K562 (cell line): ENCODE measurements at regions not wholly inside any gene's neighbourhood (a gene's known extent, or its start where the extent isn't known, plus 50 kb on each side); places are given as distances from the start of the nearest gene placed in this dataset.

Experiments
- ADNP ChIP-seq: fragments of 200-800 bp; sonication (Bioruptor generic); IDR thresholded peaks from 2 replicates; pipeline ENCODE4 v1.6.1; 2016; ENCODE audit warnings: missing genetic modification characterization, missing compliant biosample characterization
- DEAF1 ChIP-seq: fragments of 450-650 bp; formaldehyde crosslinking; IDR thresholded peaks from 2 replicates; pipeline ENCODE4 v1.4.0; 2020; ENCODE audit warnings: mild to moderate bottlenecking, moderate library complexity
- GMEB1 ChIP-seq: fragments of 250-450 bp; sonication (Bioruptor Pico); IDR thresholded peaks from 2 replicates; pipeline ENCODE4 v1.4.0; 2020; ENCODE audit warnings: mild to moderate bottlenecking
- HDGF ChIP-seq: fragments of 450-650 bp; IDR thresholded peaks from 2 replicates; pipeline ENCODE4 v1.6.1; 2016
- MGA ChIP-seq: fragments of 450-650 bp; IDR thresholded peaks from 2 replicates; pipeline ENCODE4 v1.6.1; 2016; ENCODE audit warnings: mild to moderate bottlenecking, moderate library complexity
- PRPF4 ChIP-seq: fragments of 200-400 bp; formaldehyde crosslinking; IDR thresholded peaks from one replicate; pipeline ENCODE4 v1.6.1; 2017; ENCODE audit warnings: low read length, low read depth, mild to moderate bottlenecking; ENCODE audit not compliant: insufficient read depth, poor library complexity, severe bottlenecking
- RBM17 ChIP-seq: fragments of 200-400 bp; formaldehyde crosslinking; IDR thresholded peaks from 2 replicates; pipeline ENCODE4 v1.6.1; 2017; ENCODE audit warnings: low read depth, mild to moderate bottlenecking, low read length, borderline replicate concordance
- STAT5A ChIP-seq: IDR thresholded peaks from 2 replicates; pipeline ENCODE4 v1.6.1; 2012; ENCODE audit warnings: low read length, inconsistent platforms, borderline replicate concordance
- TEAD1 ChIP-seq, 2 experiments: fragments of 450-650 bp in 1 of 2; sonication (generic) in 1 of 2; formaldehyde crosslinking; IDR thresholded peaks; 2 replicates each; pipeline versions ENCODE4 v1.4.0 to v1.8.0; 2020 to 2022; ENCODE audit warnings: mild to moderate bottlenecking in 2 of 2, missing genetic modification reagents in 1 of 2
- U2AF2 ChIP-seq: fragments of 200-400 bp; formaldehyde crosslinking; optimal IDR thresholded peaks from 2 replicates; pipeline ENCODE3; 2017; ENCODE audit warnings: low read depth, mild to moderate bottlenecking, low read length
- ZFP1 ChIP-seq: fragments of 450-650 bp; formaldehyde crosslinking; IDR thresholded peaks from 2 replicates; pipeline ENCODE4 v1.4.0; 2020; ENCODE audit warnings: mild to moderate bottlenecking, mixed read lengths
- TF ChIP-seq, protein P1 (sequence below): fragments of 250-450 bp; sonication (Bioruptor Pico); IDR thresholded peaks from 2 replicates; pipeline ENCODE4 v1.8.0; 2021; ENCODE audit warnings: moderate library complexity, mild to moderate bottlenecking, inconsistent platforms

DNA sequence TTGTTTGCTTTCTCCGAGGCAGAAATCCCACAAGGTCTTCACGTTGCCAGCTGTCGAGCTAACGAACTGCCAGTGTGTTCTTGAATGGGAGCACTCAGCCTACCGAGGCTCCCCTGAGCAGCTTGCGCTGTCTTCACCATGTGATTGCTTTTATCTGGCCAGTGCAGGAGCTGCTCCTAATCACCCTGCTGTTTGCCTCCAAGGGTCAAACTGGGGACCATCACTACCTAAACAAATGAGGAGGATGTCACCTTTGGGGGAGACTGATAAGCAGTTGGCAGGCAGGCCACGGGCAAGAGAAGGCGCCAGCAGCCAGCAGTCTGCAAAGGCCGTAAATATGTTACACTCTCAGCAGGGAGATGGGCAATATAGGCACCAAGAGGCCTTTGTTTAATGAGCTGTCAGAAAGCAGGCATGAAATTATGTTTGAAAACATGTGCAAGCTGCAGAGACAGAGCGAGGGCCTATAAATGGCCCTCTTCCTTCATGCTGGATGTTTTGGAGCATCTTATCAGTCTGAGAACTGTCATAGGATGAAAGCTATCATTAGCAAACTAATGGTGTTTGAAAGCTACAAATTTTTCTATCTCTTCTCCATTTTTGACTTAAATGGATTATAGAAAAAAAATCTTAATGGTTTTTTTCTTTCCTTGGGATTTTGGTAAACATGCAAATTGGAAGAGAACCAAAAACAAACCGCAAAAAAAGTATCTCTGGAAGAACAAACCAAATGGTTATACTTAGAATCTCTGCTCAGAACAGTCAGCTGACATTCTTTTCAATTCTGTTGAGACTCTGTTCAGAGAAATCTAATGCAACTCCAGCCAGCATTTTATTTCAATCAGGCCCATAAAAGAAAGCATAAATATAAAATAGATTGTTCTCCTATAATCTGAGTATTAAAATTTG is 267.3 kb upstream of the NPVF start (continued):
- TF ChIP-seq MGA, result peak; percentile 78; the same call in 1 of the 2 replicates
- TF ChIP-seq PRPF4, result no peak
- TF ChIP-seq U2AF2, result no peak
- peak in 1 of 2 experiments; percentile 66; a peak in 1 of 4 replicates for TF ChIP-seq TEAD1 (CRISPR knock-in tag; IDR thresholded peaks at IDR 0.05)
- no peak for TF ChIP-seq RBM17
- TF ChIP-seq STAT5A, result peak; percentile 90
- TF ChIP-seq, protein P1, sequence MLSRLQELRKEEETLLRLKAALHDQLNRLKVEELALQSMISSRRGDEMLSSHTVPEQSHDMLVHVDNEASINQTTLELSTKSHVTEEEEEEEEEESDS (CRISPR knock-in tag), result no peak
- TF ChIP-seq HDGF, result no peak
- no peak for TF ChIP-seq GMEB1 (CRISPR knock-in tag)
- TF ChIP-seq ZFP1 (CRISPR knock-in tag), result no peak
- no peak for TF ChIP-seq ADNP
- TF ChIP-seq DEAF1 (CRISPR knock-in tag), result no peak
